Stomach (tissue), 4 donors: ENCODE measurements at regions not wholly inside any gene's neighbourhood (a gene's known extent, or its start where the extent isn't known, plus 50 kb on each side); places are given as distances from the start of the nearest gene placed in this dataset.

Experiments used
- CTCF ChIP-seq, 7 experiments: fragments of 450-650 bp in 4 of 7; fragments of 200-600 bp in 3 of 7; sonication (generic) in 3 of 7; IDR thresholded peaks; one replicate each; pipeline ENCODE4 v1.5.1; 2016 to 2019; ENCODE audit warnings: antibody characterized with exemption in 7 of 7, control low read depth in 2 of 7, mild to moderate bottlenecking in 1 of 7
- EP300 ChIP-seq: sonication (generic); formaldehyde crosslinking; IDR thresholded peaks from one replicate; pipeline ENCODE4 v1.6.1; 2017; ENCODE audit warnings: antibody characterized with exemption
- POLR2A ChIP-seq, 4 donors: fragments of 450-650 bp; IDR thresholded peaks; one replicate each; pipeline ENCODE4 v1.6.1; 2016; ENCODE audit warnings: antibody characterized with exemption in 4 of 4, control low read depth in 2 of 4, mild to moderate bottlenecking in 1 of 4, moderate library complexity in 1 of 4
- POLR2AphosphoS5 ChIP-seq, 3 donors: sonication (generic); formaldehyde crosslinking; IDR thresholded peaks; one replicate each; pipeline ENCODE4 v1.6.1; 2016; ENCODE audit warnings: antibody characterized with exemption in 3 of 3

- TF ChIP-seq CTCF (IDR thresholded peaks at IDR 0.05) (no peak), EP300 (no peak), POLR2A (IDR thresholded peaks at IDR 0.05) (no peak), POLR2AphosphoS5 (IDR thresholded peaks at IDR 0.05) (no peak)
Observed at GRCh38 chr5:164951570-164951969, 1446.2 kb downstream of the MAT2B start.
